HAP-1 (cell line): ENCODE measurements at regions not wholly inside any gene's neighbourhood (a gene's known extent, or its start where the extent isn't known, plus 50 kb on each side); places are given as distances from the start of the nearest gene placed in this dataset.

ENCODE experiments used
- DNase-seq, 2 experiments: peaks; one replicate each; pipeline ENCODE4 v3.0.0-alpha.2; 2016 to 2020; ENCODE audit warnings: low spot score in 2 of 2
- H3K27me3 ChIP-seq: fragments of 250-450 bp; sonication (Bioruptor Pico); 2 replicates; pipeline ENCODE4 v1.5.1; 2020; ENCODE audit warnings: low read depth, mild to moderate bottlenecking, moderate library complexity
- H3K36me3 ChIP-seq: fragments of 250-450 bp; sonication (Bioruptor Pico); replicated peaks from 2 replicates; pipeline ENCODE4 v1.5.1; 2020; ENCODE audit warnings: mild to moderate bottlenecking
- H3K4me1 ChIP-seq: fragments of 250-450 bp; sonication (Bioruptor Pico); 2 replicates; pipeline ENCODE4 v1.5.1; 2020; ENCODE audit warnings: mild to moderate bottlenecking
- H3K4me3 ChIP-seq: fragments of 250-450 bp; sonication (Bioruptor Pico); 2 replicates; pipeline ENCODE4 v1.5.1; 2020; ENCODE audit warnings: mild to moderate bottlenecking, moderate library complexity
- H3K9me3 ChIP-seq: fragments of 250-450 bp; sonication (Bioruptor Pico); 2 replicates; pipeline ENCODE4 v1.5.1; 2020; ENCODE audit warnings: mild to moderate bottlenecking, moderate library complexity
- in situ Hi-C: fragments of 300-500 bp; cut with MboI; formaldehyde crosslinking; loops from 3 replicates; pipeline ENCODE4 v1.14.3; 2020; ENCODE audit warnings: low sequenced_read_pairs, inconsistent platforms, mixed read lengths

DNA sequence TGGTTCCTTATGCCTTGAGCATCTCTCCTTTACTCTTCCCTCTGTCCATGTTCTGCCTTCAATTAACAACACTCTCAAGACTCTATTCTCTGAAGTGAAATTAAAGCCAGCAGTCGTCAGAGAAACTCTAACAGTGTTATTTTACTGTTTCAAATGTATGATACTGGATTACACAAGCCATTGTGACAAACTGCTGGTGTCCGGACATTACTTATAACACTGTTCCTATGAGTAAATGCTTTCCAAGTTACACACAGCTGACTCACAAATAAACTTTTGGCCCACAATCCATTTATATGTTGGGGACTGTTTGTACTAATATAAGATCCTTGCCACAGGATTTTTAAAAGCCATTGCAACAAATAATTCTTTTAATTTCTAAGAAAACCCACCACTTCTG, 63.2 kb upstream of the GHR start:
- Histone ChIP-seq H3K27me3 (no peaks in the 10 kb centered on the region), H3K4me3 (no peak overlapping the region), H3K9me3 (no peaks in the 10 kb centered on the region), H3K36me3 (no peaks in the 10 kb centered on the region), H3K4me1 (0 out of 2 replicates have a peak, but pooled peaks cover 2% of the 10 kb centered on the region)
- DNase-seq: no peak
- in situ Hi-C loops: no loop called here

DNA sequence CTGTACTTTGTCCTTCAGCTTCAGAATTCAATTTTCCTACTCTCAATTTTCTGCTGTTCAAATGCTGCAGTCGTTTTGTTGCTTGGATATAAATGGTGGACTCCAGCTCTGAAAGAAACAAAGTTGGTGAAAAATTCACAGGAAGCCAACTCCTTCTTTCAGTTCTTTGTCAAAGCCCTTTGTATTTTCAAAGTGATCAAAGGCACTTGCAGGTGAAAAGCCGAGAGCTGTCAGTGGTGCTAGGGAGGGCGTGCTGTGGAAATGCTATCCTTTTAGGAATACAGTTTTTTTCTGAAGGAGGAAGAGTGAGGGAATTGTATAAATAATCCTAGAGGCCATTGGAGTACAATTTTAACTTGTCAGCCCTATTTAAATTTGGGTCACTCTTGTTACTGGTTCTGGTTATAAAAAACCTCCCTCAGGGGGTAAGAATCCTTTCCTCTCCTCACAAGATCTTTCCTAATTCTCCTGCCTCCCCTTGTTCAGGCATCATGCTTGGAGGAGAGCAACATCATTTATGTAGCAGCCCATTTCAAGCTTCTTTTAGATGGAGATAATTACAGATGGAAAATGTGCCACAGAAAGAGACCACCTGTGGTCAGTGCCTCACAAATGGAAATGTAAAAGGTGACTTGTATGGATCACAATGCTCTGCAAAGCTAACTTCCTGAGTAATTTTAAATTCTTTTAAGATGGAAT, 62.5 kb upstream of the GHR start:
- Histone ChIP-seq H3K4me3 (no peak overlapping the region), H3K9me3 (no peaks in the 10 kb centered on the region), H3K4me1 (0 out of 2 replicates have a peak, but pooled peaks cover 2% of the 10 kb centered on the region), H3K27me3 (no peaks in the 10 kb centered on the region), H3K36me3 (no peaks in the 10 kb centered on the region)
- no peak for DNase-seq
- in situ Hi-C loops: no loop called here

DNA sequence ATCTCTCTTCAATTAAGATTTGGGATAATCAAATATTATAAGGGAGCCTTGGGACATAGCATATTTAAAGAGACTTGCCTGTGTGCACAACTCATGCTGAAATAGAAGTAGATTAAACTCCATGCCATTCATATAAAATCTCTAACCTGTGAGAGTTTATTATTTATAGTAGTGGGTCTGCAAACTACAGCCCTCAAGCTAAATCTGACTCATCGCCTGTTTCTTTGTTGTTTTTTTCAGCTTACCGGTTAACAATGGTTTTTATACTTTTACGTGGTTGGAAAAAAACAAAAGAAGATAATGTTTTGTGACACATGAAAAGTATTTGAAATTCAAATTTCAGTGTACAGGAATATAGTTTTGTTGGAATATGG, 61.9 kb upstream of the GHR start:
- Histone ChIP-seq H3K9me3 (no peaks in the 10 kb centered on the region), H3K27me3 (no peaks in the 10 kb centered on the region), H3K4me3 (no peak overlapping the region), H3K4me1 (0 out of 2 replicates have a peak, but pooled peaks cover 2% of the 10 kb centered on the region), H3K36me3 (no peaks in the 10 kb centered on the region)
- no peak for DNase-seq
- in situ Hi-C loops: no loop called here

DNA sequence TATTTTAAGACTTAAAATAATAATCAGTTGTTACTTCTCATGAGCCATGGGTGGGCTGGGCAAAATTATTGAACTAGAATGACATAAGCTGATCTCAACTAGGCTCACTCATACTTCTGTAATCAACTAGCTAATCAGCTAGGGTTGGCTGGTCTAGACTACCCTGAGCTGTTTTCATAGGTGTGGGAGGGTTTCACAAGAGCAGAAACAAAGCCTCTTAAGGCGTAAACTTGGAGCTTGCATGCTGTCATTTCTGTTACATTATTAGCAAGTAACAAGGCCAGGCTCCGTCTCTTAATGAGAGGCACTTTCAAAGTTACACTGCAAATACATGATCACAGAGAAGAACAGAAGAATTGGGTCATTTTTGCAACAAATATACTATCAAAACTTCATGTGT, 57.2 kb upstream of the GHR start:
- H3K36me3 ChIP-seq: no peaks in the 10 kb centered on the region
- H3K4me1 ChIP-seq: 0 out of 2 replicates have a peak, but pooled peaks cover 2% of the 10 kb centered on the region
- in situ Hi-C loops: no loop called here
- no peaks in the 10 kb centered on the region for H3K9me3 ChIP-seq
- no peaks in the 10 kb centered on the region for H3K27me3 ChIP-seq
- DNase-seq: no peak
- no peak overlapping the region for H3K4me3 ChIP-seq
